ENCODE measurements at regions not wholly inside any gene's neighbourhood (a gene's known extent, or its start where the extent isn't known, plus 50 kb on each side); places are given as distances from the start of the nearest gene placed in this dataset.

GRCh38 chr12:18204053-18204452, 57.3 kb upstream of the PIK3C2G start:
- TF ChIP-seq CTCF (IDR thresholded peaks at IDR 0.05; ENCODE audit: low read depth, low read length) (no peak), EZH2phosphoT487 (IDR thresholded peaks at IDR 0.05; ENCODE audit: low read depth) (no peak)
